GM23248 (cell line): ENCODE measurements at regions not wholly inside any gene's neighbourhood (a gene's known extent, or its start where the extent isn't known, plus 50 kb on each side); places are given as distances from the start of the nearest gene placed in this dataset.

Experiments
- EZH2 ChIP-seq: fragments of 200-600 bp; sonication (generic); IDR thresholded peaks from 2 replicates; pipeline ENCODE4 v1.6.1; 2018; ENCODE audit warnings: antibody characterized with exemption, mild to moderate bottlenecking; ENCODE audit not compliant: insufficient read depth, poor library complexity, severe bottlenecking
- EZH2phosphoT487 ChIP-seq: fragments of 200-600 bp; sonication (generic); IDR thresholded peaks from 2 replicates; pipeline ENCODE4 v1.6.1; 2018; ENCODE audit warnings: antibody characterized with exemption, moderate library complexity, mild to moderate bottlenecking, low read depth; ENCODE audit not compliant: insufficient read depth

GRCh38 chr20:55135923-55136322, 660.5 kb downstream of the DOK5 start:
- TF ChIP-seq EZH2 (no peak), EZH2phosphoT487 (no peak)
